H1 (cell line): ENCODE measurements at regions not wholly inside any gene's neighbourhood (a gene's known extent, or its start where the extent isn't known, plus 50 kb on each side); places are given as distances from the start of the nearest gene placed in this dataset.

ENCODE experiments used
- CTCF ChIA-PET: fragments of 300-600 bp; sonication (Branson Sonifier 250); formaldehyde crosslinking; loops from one replicate; lab custom pipeline; 2021; ENCODE audit not compliant: partially characterized antibody; lab: Charles Lee
- POLR2A ChIA-PET: fragments of 300-600 bp; sonication (Branson Sonifier 250); formaldehyde crosslinking; loops from one replicate; lab custom pipeline; 2021; ENCODE audit warnings: inconsistent platforms; ENCODE audit not compliant: partially characterized antibody; lab: Charles Lee
- DNase-seq, 2 experiments: peaks; one replicate each; pipeline versions ENCODE4 v3.0.0 to v3.0.0-alpha.2; 2010 to 2022; ENCODE audit warnings: low spot score in 2 of 2, low read depth in 1 of 2, mixed read lengths in 1 of 2
- FAIRE-seq: peaks from 2 replicates; lab custom pipeline; 2011; peaks lifted over from hg19 to GRCh38; lab: Jason Lieb, UNC
- H2AFZ ChIP-seq: 2 replicates; pipeline ENCODE4 v1.8.1; 2012; ENCODE audit warnings: low read length, inconsistent platforms
- H2AK5ac ChIP-seq: 2 replicates; pipeline ENCODE4 v1.6.1; 2013; ENCODE audit warnings: low read depth, low read length
- H2BK120ac ChIP-seq: replicated peaks from 2 replicates; pipeline ENCODE3; 2013; ENCODE audit warnings: low read depth, low read length, inconsistent platforms
- H2BK12ac ChIP-seq: 2 replicates; pipeline ENCODE4 v1.6.1; 2013; ENCODE audit warnings: low read depth, low read length
- H2BK15ac ChIP-seq: 2 replicates; pipeline ENCODE4 v1.6.1; 2013; ENCODE audit warnings: low read length
- H2BK20ac ChIP-seq: 2 replicates; pipeline ENCODE4 v1.6.1; 2013; ENCODE audit warnings: low read length
- H2BK5ac ChIP-seq: 2 replicates; pipeline ENCODE4 v1.6.1; 2013; ENCODE audit warnings: low read depth, low read length
- H3K14ac ChIP-seq: 2 replicates; pipeline ENCODE4 v1.6.1; 2013; ENCODE audit warnings: inconsistent platforms; ENCODE audit not compliant: insufficient read length
- H3K18ac ChIP-seq: 2 replicates; pipeline ENCODE4 v1.6.1; 2013; ENCODE audit warnings: low read length; ENCODE audit errors: extremely low read depth
- H3K23ac ChIP-seq: 2 replicates; pipeline ENCODE4 v1.6.1; 2013; ENCODE audit warnings: inconsistent platforms; ENCODE audit not compliant: insufficient read length
- H3K23me2 ChIP-seq: 2 replicates; pipeline ENCODE4 v1.6.1; 2013; ENCODE audit warnings: low read depth, low read length
- H3K27ac ChIP-seq: 2 replicates; pipeline ENCODE4 v1.6.1; 2011; ENCODE audit warnings: low read depth, low read length, inconsistent platforms
- H3K27me3 ChIP-seq, 4 experiments: replicated peaks in 1 of 4; 1 replicate in 1 of 4; 2 replicates in 3 of 4; pipeline versions ENCODE4 v1.6.1 to v1.8.1; 2011 to 2013; ENCODE audit warnings: low read length in 3 of 4, mild to moderate bottlenecking in 3 of 4, inconsistent platforms in 2 of 4, mixed read lengths in 2 of 4, moderate library complexity in 1 of 4; ENCODE audit not compliant: control insufficient read depth in 3 of 4, insufficient read depth in 3 of 4; ENCODE audit errors: extremely low read depth in 1 of 4
- H3K36me3 ChIP-seq, 4 experiments: 2 replicates each; pipeline versions ENCODE4 v1.6.1 to v1.8.1; 2011 to 2013; ENCODE audit warnings: mild to moderate bottlenecking in 4 of 4, low read length in 3 of 4, moderate library complexity in 2 of 4, control low read depth in 1 of 4, inconsistent platforms in 1 of 4; ENCODE audit not compliant: insufficient read depth in 4 of 4, control insufficient read depth in 2 of 4
- H3K4ac ChIP-seq: replicated peaks from 2 replicates; pipeline ENCODE3; 2013; ENCODE audit warnings: low read length, low read depth, mixed read lengths, inconsistent platforms; ENCODE audit not compliant: insufficient read length
- H3K4me1 ChIP-seq, 4 experiments: replicated peaks in 1 of 4; 1 replicate in 1 of 4; 2 replicates in 3 of 4; pipeline versions ENCODE4 v1.6.1 to v1.8.1; 2011 to 2013; ENCODE audit warnings: low read length in 3 of 4, inconsistent platforms in 2 of 4, mixed read lengths in 1 of 4; ENCODE audit not compliant: insufficient read depth in 4 of 4, control insufficient read depth in 3 of 4
- H3K4me2 ChIP-seq, 2 experiments: 2 replicates each; pipeline versions ENCODE4 v1.6.1 to v1.8.1; 2011 to 2013; ENCODE audit warnings: low read depth in 2 of 2, low read length in 2 of 2, control low read depth in 1 of 2, inconsistent platforms in 1 of 2, mild to moderate bottlenecking in 1 of 2; ENCODE audit not compliant: insufficient read depth in 1 of 2
- H3K4me3 ChIP-seq, 4 experiments: fragments of 200-600, 300-600 bp in 1 of 4; sonication (generic), shearing (Covaris generic), sonication (Bioruptor Twin) in 1 of 4; 2 replicates each; pipeline versions ENCODE4 v1.5.1 to v1.8.1; 2011 to 2016; ENCODE audit warnings: low read length in 4 of 4, low read depth in 3 of 4, control low read depth in 2 of 4, inconsistent platforms in 2 of 4, mild to moderate bottlenecking in 2 of 4, mixed read lengths in 1 of 4, moderate library complexity in 1 of 4; ENCODE audit not compliant: insufficient read depth in 2 of 4; ENCODE audit errors: extremely low read depth in 1 of 4
- H3K56ac ChIP-seq: replicated peaks from 2 replicates; pipeline ENCODE3; 2013; ENCODE audit warnings: low read depth, mild to moderate bottlenecking, mixed read lengths, low read length, inconsistent platforms; ENCODE audit not compliant: insufficient read length
- H3K79me1 ChIP-seq: 2 replicates; pipeline ENCODE4 v1.6.1; 2013; ENCODE audit warnings: low read depth, low read length, control low read depth
- H3K79me2 ChIP-seq, 2 experiments: 2 replicates each; pipeline versions ENCODE4 v1.6.1 to v1.8.1; 2012 to 2013; ENCODE audit warnings: low read length in 2 of 2, mild to moderate bottlenecking in 2 of 2, inconsistent platforms in 1 of 2; ENCODE audit not compliant: insufficient read depth in 2 of 2, control insufficient read depth in 1 of 2
- H3K9ac ChIP-seq, 4 experiments: replicated peaks in 1 of 4; 1 replicate in 1 of 4; 2 replicates in 3 of 4; pipeline versions ENCODE4 v1.6.1 to v1.8.1; 2011 to 2013; ENCODE audit warnings: low read depth in 3 of 4, low read length in 3 of 4, control low read depth in 2 of 4, mild to moderate bottlenecking in 2 of 4, moderate library complexity in 2 of 4, inconsistent platforms in 1 of 4; ENCODE audit errors: extremely low read depth in 1 of 4
- H3K9me3 ChIP-seq, 2 experiments: 2 replicates each; pipeline versions ENCODE4 v1.6.1 to v1.8.1; 2012 to 2013; ENCODE audit warnings: mild to moderate bottlenecking in 2 of 2, moderate library complexity in 2 of 2, control low read depth in 1 of 2, inconsistent platforms in 1 of 2, low read depth in 1 of 2, low read length in 1 of 2, mixed read lengths in 1 of 2; ENCODE audit not compliant: insufficient read depth in 2 of 2
- H4K20me1 ChIP-seq, 2 experiments: replicated peaks in 1 of 2; 2 replicates each; pipeline versions ENCODE3 to v1.8.1; 2011 to 2013; ENCODE audit warnings: inconsistent platforms in 2 of 2, low read length in 2 of 2, mild to moderate bottlenecking in 1 of 2; ENCODE audit not compliant: insufficient read depth in 2 of 2, control insufficient read depth in 1 of 2
- H4K5ac ChIP-seq: 2 replicates; pipeline ENCODE4 v1.6.1; 2013; ENCODE audit warnings: low read length, low read depth, mixed read lengths, inconsistent platforms; ENCODE audit not compliant: insufficient read length
- H4K8ac ChIP-seq: 2 replicates; pipeline ENCODE4 v1.8.0; 2013; ENCODE audit warnings: mild to moderate bottlenecking, moderate library complexity, low read length, inconsistent platforms; ENCODE audit not compliant: insufficient read depth; ENCODE audit errors: extremely low read depth
- H4K91ac ChIP-seq: replicated peaks from 2 replicates; pipeline ENCODE3; 2013; ENCODE audit warnings: low read length, mixed read lengths, inconsistent platforms; ENCODE audit not compliant: insufficient read length
- CBX5 ChIP-seq: fragments of 300-800, 300-1000 bp; sonication (generic); IDR thresholded peaks from 2 replicates; pipeline ENCODE4 v1.7.1; 2016; ENCODE audit warnings: antibody characterized with exemption, low read length, low read depth
- JUN ChIP-seq: IDR thresholded peaks from 2 replicates; pipeline ENCODE4 v1.6.1; 2011; ENCODE audit warnings: low read depth, mild to moderate bottlenecking, improper control_type of control experiment, low read length
- KDM4A ChIP-seq: IDR thresholded peaks from one replicate; pipeline ENCODE4 v1.7.1; 2012; ENCODE audit warnings: low read depth, mild to moderate bottlenecking, moderate library complexity, low read length, inconsistent platforms; ENCODE audit not compliant: severe bottlenecking
- POU5F1 ChIP-seq: IDR thresholded peaks from 2 replicates; pipeline ENCODE4 v1.6.1; 2011; ENCODE audit warnings: low read depth, mild to moderate bottlenecking, low read length, moderate library complexity
- RNF2 ChIP-seq: fragments of 200-900, 300-1000 bp; sonication (generic); IDR thresholded peaks from 2 replicates; pipeline ENCODE4 v1.7.1; 2016; ENCODE audit warnings: borderline replicate concordance, low read depth, mild to moderate bottlenecking, antibody characterized with exemption, low read length; ENCODE audit not compliant: poor library complexity, severe bottlenecking; ENCODE audit errors: missing control alignments
- SP4 ChIP-seq: IDR thresholded peaks from 2 replicates; pipeline ENCODE4 v1.6.1; 2012; ENCODE audit warnings: low read length, inconsistent platforms
- TEAD4 ChIP-seq: IDR thresholded peaks from 2 replicates; pipeline ENCODE4 v1.6.1; 2012; ENCODE audit warnings: low read depth, low read length, inconsistent platforms, mixed read lengths
- WGBS, 2 experiments: shearing (Covaris generic) in 1 of 2; methylation state at CpG; one replicate each; pipeline versions ENCODE4 v1.1.6 to v1.1.7; 2013 to 2015; ENCODE audit warnings: low lambda C conversion rate in 2 of 2, mixed read lengths in 2 of 2, inconsistent platforms in 1 of 2, low coverage in 1 of 2, missing lambda C conversion rate in 1 of 2; ENCODE audit not compliant: insufficient replicate concordance in 2 of 2, insufficient coverage in 1 of 2, insufficient read length in 1 of 2; ENCODE audit errors: extremely low coverage in 1 of 2, missing lambda C conversion rate in 1 of 2; 5-methylcytosine and 5-hydroxymethylcytosine counted together
- TF ChIP-seq, protein P1 (sequence below): IDR thresholded peaks from 2 replicates; pipeline ENCODE4 v1.6.1; 2011; ENCODE audit warnings: low read length, improper control_type of control experiment
- TF ChIP-seq, protein P2 (sequence below): IDR thresholded peaks from 2 replicates; pipeline ENCODE4 v1.6.1; 2011; ENCODE audit warnings: low read depth, mild to moderate bottlenecking, low read length; ENCODE audit not compliant: insufficient read depth

DNA sequence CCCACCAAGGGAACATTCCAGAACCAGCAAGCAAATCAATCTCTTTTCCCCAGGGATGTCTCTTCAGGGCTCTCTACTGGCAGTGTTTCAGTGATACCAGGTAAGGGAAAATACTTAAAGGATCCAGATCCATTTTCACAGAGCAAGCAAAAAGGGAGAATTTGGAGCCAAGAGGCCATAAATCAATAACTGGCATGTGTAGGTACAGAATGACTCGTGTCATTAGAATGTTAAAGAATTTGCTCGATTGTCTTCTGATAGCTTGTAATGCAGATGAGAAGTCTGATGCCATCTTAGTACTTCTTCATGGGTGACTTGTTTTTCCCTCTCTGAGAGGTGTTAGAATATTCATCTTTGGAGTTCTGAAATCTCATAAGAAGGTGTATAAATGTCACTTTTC, 242.9 kb downstream of the KTN1 start:
- no peak overlapping the region for H2BK5ac ChIP-seq
- no peak overlapping the region; the same call in 1 of the 2 replicates for H2BK12ac ChIP-seq
- no peak for TF ChIP-seq CBX5
- no peak for TF ChIP-seq RNF2
- TF ChIP-seq, protein P1, sequence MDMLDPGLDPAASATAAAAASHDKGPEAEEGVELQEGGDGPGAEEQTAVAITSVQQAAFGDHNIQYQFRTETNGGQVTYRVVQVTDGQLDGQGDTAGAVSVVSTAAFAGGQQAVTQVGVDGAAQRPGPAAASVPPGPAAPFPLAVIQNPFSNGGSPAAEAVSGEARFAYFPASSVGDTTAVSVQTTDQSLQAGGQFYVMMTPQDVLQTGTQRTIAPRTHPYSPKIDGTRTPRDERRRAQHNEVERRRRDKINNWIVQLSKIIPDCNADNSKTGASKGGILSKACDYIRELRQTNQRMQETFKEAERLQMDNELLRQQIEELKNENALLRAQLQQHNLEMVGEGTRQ = no peak
- TF ChIP-seq JUN = no peak
- TF ChIP-seq POU5F1 = no peak
- no peak for TF ChIP-seq TEAD4
- TF ChIP-seq, protein P2, sequence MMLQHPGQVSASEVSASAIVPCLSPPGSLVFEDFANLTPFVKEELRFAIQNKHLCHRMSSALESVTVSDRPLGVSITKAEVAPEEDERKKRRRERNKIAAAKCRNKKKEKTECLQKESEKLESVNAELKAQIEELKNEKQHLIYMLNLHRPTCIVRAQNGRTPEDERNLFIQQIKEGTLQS = no peak
- TF ChIP-seq SP4 = no peak
- no peak for TF ChIP-seq KDM4A
- peaks cover 0 to 7% (median 1%) of the 10 kb centered on the region in 4 experiments; a peak in 2 of 7 replicates for H3K4me1 ChIP-seq
- FAIRE-seq (no peak), DNase-seq (no peak)
- H4K20me1 ChIP-seq = no peaks in the 10 kb centered on the region
- no peak overlapping the region for H4K8ac ChIP-seq
- H2AK5ac ChIP-seq = no peak overlapping the region
- WGBS, 2 experiments = 78% methylated on average over 2 of the region's 2 CpGs; no CpG with 5 or more reads in 1 of the 2 experiments
- H2BK20ac ChIP-seq = no peak overlapping the region
- H3K9me3 ChIP-seq = 0 out of 4 replicates have a peak, but pooled peaks cover 0 to 3% of the 10 kb centered on the region in 2 experiments
- H3K14ac ChIP-seq = no peak overlapping the region
- no peak overlapping the region; a peak in 1 of 4 replicates for H3K4me2 ChIP-seq
- ChIA-PET CTCF (interaction anchor here (1.0 to 1.8 kb wide), 2 partner anchors 16 to 23 kb away, joined by 5 to 6 read pairs; no protein-coding TSS in a partner anchor), POLR2A (no interaction called here)
- no peak overlapping the region for H4K5ac ChIP-seq
- H3K18ac ChIP-seq = no peak overlapping the region
- H3K27me3 ChIP-seq = no peaks in the 10 kb centered on the region
- no peak overlapping the region for H3K56ac ChIP-seq
- no peak overlapping the region for H3K27ac ChIP-seq
- H2AFZ ChIP-seq = no peak overlapping the region
- H3K4ac ChIP-seq = no peak overlapping the region
- no peaks in the 10 kb centered on the region for H3K36me3 ChIP-seq
- no peak overlapping the region for H4K91ac ChIP-seq
- no peak overlapping the region for H3K23ac ChIP-seq
- no peak overlapping the region for H2BK15ac ChIP-seq
- H3K23me2 ChIP-seq = no peaks in the 10 kb centered on the region
- no peak overlapping the region for H2BK120ac ChIP-seq
- H3K79me2 ChIP-seq = no peaks in the 10 kb centered on the region
- H3K9ac ChIP-seq = no peak overlapping the region
- no peaks in the 10 kb centered on the region for H3K79me1 ChIP-seq
- no peak overlapping the region; a peak in 1 of 8 replicates for H3K4me3 ChIP-seq
